Activated naive CD4-positive, alpha-beta T cell treated with anti-CD3 and anti-CD28 coated beads, Interleukin-2, amount 50 U/mL, for 72 hours (primary cell): ENCODE measurements at regions not wholly inside any gene's neighbourhood (a gene's known extent, or its start where the extent isn't known, plus 50 kb on each side); places are given as distances from the start of the nearest gene placed in this dataset.

Experiments used
- ATAC-seq, 2 donors: fragments of 150-1000 bp; cut with Tn5 transposase; 2 replicates each; pipeline ENCODE4 v1.10.0; 2021; ENCODE audit warnings: mild to moderate bottlenecking in 2 of 2, moderate library complexity in 2 of 2
- DNase-seq, 2 donors: peaks; one replicate each; pipeline ENCODE4 v3.0.0; 2021 to 2022; ENCODE audit warnings: low spot score in 2 of 2
- H3K27ac Mint-ChIP-seq, 2 donors: one replicate each; pipeline ENCODE4 v1.8.0; 2022; ENCODE audit warnings: mild to moderate bottlenecking in 2 of 2, mixed read lengths in 2 of 2
- H3K36me3 Mint-ChIP-seq, 2 donors: one replicate each; pipeline ENCODE4 v1.8.0; 2022; ENCODE audit warnings: mixed read lengths in 2 of 2
- H3K9me3 Mint-ChIP-seq, 2 donors: one replicate each; pipeline ENCODE4 v1.8.0; 2022; ENCODE audit warnings: mixed read lengths in 2 of 2

GRCh38 chr1:90802622-90803021, 85.5 kb upstream of the BARHL2 start:
- H3K27ac Mint-ChIP-seq = no peak overlapping the region
- peaks cover under 1 to 10% of the 10 kb centered on the region in 2 donors for H3K9me3 Mint-ChIP-seq
- DNase-seq = no peak
- peaks cover 0 to under 1% of the 10 kb centered on the region in 2 donors for H3K36me3 Mint-ChIP-seq
- ATAC-seq = no peak

- Mint-ChIP-seq H3K27ac (no peak overlapping the region), H3K9me3 (no peaks in the 10 kb centered on the region), H3K36me3 (no peaks in the 10 kb centered on the region)
- no peak for DNase-seq
- no peak for ATAC-seq
Measured at GRCh38 chr1:90800012-90800717, 83.1 kb upstream of the BARHL2 start.

GRCh38 chr1:90799326-90799725, 82.2 kb upstream of the BARHL2 start:
- H3K9me3 Mint-ChIP-seq = no peaks in the 10 kb centered on the region
- H3K36me3 Mint-ChIP-seq = no peaks in the 10 kb centered on the region
- no peak overlapping the region for H3K27ac Mint-ChIP-seq
- ATAC-seq (no peak), DNase-seq (no peak)

GRCh38 chr1:90798883-90799282, 81.8 kb upstream of the BARHL2 start:
- no peaks in the 10 kb centered on the region for H3K36me3 Mint-ChIP-seq
- no peak for ATAC-seq
- no peaks in the 10 kb centered on the region for H3K9me3 Mint-ChIP-seq
- DNase-seq = no peak
- no peak overlapping the region for H3K27ac Mint-ChIP-seq

GRCh38 chr1:90798344-90798743, 81.2 kb upstream of the BARHL2 start:
- ATAC-seq = no peak
- no peaks in the 10 kb centered on the region for H3K36me3 Mint-ChIP-seq
- H3K27ac Mint-ChIP-seq = no peak overlapping the region
- no peak for DNase-seq
- no peaks in the 10 kb centered on the region for H3K9me3 Mint-ChIP-seq

GRCh38 chr1:90795431-90795830, 78.3 kb upstream of the BARHL2 start:
- Mint-ChIP-seq H3K9me3 (peaks cover 0 to under 1% of the 10 kb centered on the region in 2 donors), H3K27ac (no peak overlapping the region), H3K36me3 (no peaks in the 10 kb centered on the region)
- no peak for DNase-seq
- ATAC-seq = no peak

GRCh38 chr1:90786709-90787108, 69.6 kb upstream of the BARHL2 start:
- Mint-ChIP-seq H3K36me3 (peaks cover 0 to 12% of the 10 kb centered on the region in 2 donors), H3K9me3 (peaks cover 8 to 10% of the 10 kb centered on the region in 2 donors), H3K27ac (no peak overlapping the region)
- no peak for ATAC-seq
- DNase-seq = no peak

- DNase-seq = no peak
- Mint-ChIP-seq H3K36me3 (peaks cover 0 to 1% of the 10 kb centered on the region in 2 donors), H3K9me3 (peaks cover 0 to 1% of the 10 kb centered on the region in 2 donors), H3K27ac (no peak overlapping the region)
- no peak for ATAC-seq
Measured at GRCh38 chr1:90784186-90784847, 67.2 kb upstream of the BARHL2 start.

GRCh38 chr1:90783181-90783580, 66.1 kb upstream of the BARHL2 start:
- no peak overlapping the region for H3K27ac Mint-ChIP-seq
- no peaks in the 10 kb centered on the region for H3K36me3 Mint-ChIP-seq
- no peak for DNase-seq
- H3K9me3 Mint-ChIP-seq = no peaks in the 10 kb centered on the region
- no peak for ATAC-seq

- Mint-ChIP-seq H3K36me3 (no peaks in the 10 kb centered on the region), H3K9me3 (no peaks in the 10 kb centered on the region), H3K27ac (no peak overlapping the region)
- DNase-seq (no peak), ATAC-seq (no peak)
Measured at GRCh38 chr1:90782046-90782445, 64.9 kb upstream of the BARHL2 start.

GRCh38 chr1:90781534-90781933, 64.4 kb upstream of the BARHL2 start:
- Mint-ChIP-seq H3K36me3 (no peaks in the 10 kb centered on the region), H3K27ac (no peak overlapping the region), H3K9me3 (no peaks in the 10 kb centered on the region)
- ATAC-seq (no peak), DNase-seq (no peak)

GRCh38 chr1:90780981-90781380, 63.9 kb upstream of the BARHL2 start:
- Mint-ChIP-seq H3K9me3 (no peaks in the 10 kb centered on the region), H3K27ac (no peak overlapping the region), H3K36me3 (no peaks in the 10 kb centered on the region)
- ATAC-seq (no peak), DNase-seq (no peak)

GRCh38 chr1:90779573-90779972, 62.5 kb upstream of the BARHL2 start:
- H3K36me3 Mint-ChIP-seq = no peaks in the 10 kb centered on the region
- DNase-seq = no peak
- no peaks in the 10 kb centered on the region for H3K9me3 Mint-ChIP-seq
- no peak overlapping the region for H3K27ac Mint-ChIP-seq
- peak in 1 of 2 donors; percentile 36 for ATAC-seq

GRCh38 chr1:90778486-90778885, 61.4 kb upstream of the BARHL2 start:
- Mint-ChIP-seq H3K36me3 (no peaks in the 10 kb centered on the region), H3K9me3 (no peaks in the 10 kb centered on the region), H3K27ac (no peak overlapping the region)
- ATAC-seq (peak in 1 of 2 donors; percentile 20), DNase-seq (no peak)

GRCh38 chr1:90773812-90774211, 56.7 kb upstream of the BARHL2 start:
- no peaks in the 10 kb centered on the region for H3K36me3 Mint-ChIP-seq
- ATAC-seq (no peak), DNase-seq (no peak)
- H3K9me3 Mint-ChIP-seq = no peaks in the 10 kb centered on the region
- no peak overlapping the region for H3K27ac Mint-ChIP-seq

GRCh38 chr1:90768826-90769225, 51.7 kb upstream of the BARHL2 start:
- Mint-ChIP-seq H3K27ac (no peak overlapping the region), H3K9me3 (peaks cover 0 to 3% of the 10 kb centered on the region in 2 donors), H3K36me3 (no peaks in the 10 kb centered on the region)
- DNase-seq (no peak), ATAC-seq (no peak)

GRCh38 chr1:90768098-90768497, 51.0 kb upstream of the BARHL2 start:
- ATAC-seq (peak in 1 of 2 donors; percentile 61), DNase-seq (no peak)
- H3K36me3 Mint-ChIP-seq = no peaks in the 10 kb centered on the region
- no peak overlapping the region for H3K27ac Mint-ChIP-seq
- peaks cover 0 to 3% of the 10 kb centered on the region in 2 donors for H3K9me3 Mint-ChIP-seq
